ENCODE measurements at regions not wholly inside any gene's neighbourhood (a gene's known extent, or its start where the extent isn't known, plus 50 kb on each side); places are given as distances from the start of the nearest gene placed in this dataset.

- Mint-ChIP-seq H3K9me3 (peaks cover 9 to 17% of the 10 kb centered on the region in 2 donors), H3K36me3 (peaks cover 0 to 12% of the 10 kb centered on the region in 2 donors), H3K27ac (no peak overlapping the region)
- ATAC-seq (no peak), DNase-seq (ENCODE audit: low spot score in 2 of 2) (no peak)
Observed at GRCh38 chr15:81987628-81988027, 58.2 kb downstream of the MEX3B start.

GRCh38 chr15:81983497-81983896 lies 62.3 kb downstream of the MEX3B start:
- ATAC-seq (no peak), DNase-seq (ENCODE audit: low spot score in 2 of 2) (no peak)
- Mint-ChIP-seq H3K27ac (no peak overlapping the region), H3K9me3 (peaks cover 0 to 8% of the 10 kb centered on the region in 2 donors), H3K36me3 (no peaks in the 10 kb centered on the region)

- Mint-ChIP-seq H3K27ac (no peak overlapping the region), H3K9me3 (peaks cover 0 to 8% of the 10 kb centered on the region in 2 donors), H3K36me3 (peaks cover 0 to 4% of the 10 kb centered on the region in 2 donors)
- ATAC-seq (no peak), DNase-seq (ENCODE audit: low spot score in 2 of 2) (no peak)
Observed at GRCh38 chr15:81982808-81983207, 63.0 kb downstream of the MEX3B start.

- Mint-ChIP-seq H3K36me3 (peaks cover 0 to 6% of the 10 kb centered on the region in 2 donors), H3K9me3 (peaks cover 0 to 8% of the 10 kb centered on the region in 2 donors), H3K27ac (no peak overlapping the region)
- ATAC-seq (no peak), DNase-seq (ENCODE audit: low spot score in 2 of 2) (no peak)
Observed at GRCh38 chr15:81981908-81982307, 63.9 kb downstream of the MEX3B start.

GRCh38 chr15:81977464-81977863 lies 68.4 kb downstream of the MEX3B start:
- Mint-ChIP-seq H3K27ac (no peak overlapping the region), H3K9me3 (peaks cover 16 to 17% of the 10 kb centered on the region in 2 donors), H3K36me3 (peaks cover 6 to 12% of the 10 kb centered on the region in 2 donors)
- DNase-seq (ENCODE audit: low spot score in 2 of 2) = no peak
- no peak for ATAC-seq

GRCh38 chr15:81968691-81969090 lies 77.1 kb downstream of the MEX3B start:
- no peak overlapping the region for H3K27ac Mint-ChIP-seq
- peaks cover 0 to 6% of the 10 kb centered on the region in 2 donors for H3K36me3 Mint-ChIP-seq
- peaks cover 6 to 12% of the 10 kb centered on the region in 2 donors for H3K9me3 Mint-ChIP-seq
- ATAC-seq (no peak), DNase-seq (ENCODE audit: low spot score in 2 of 2) (no peak)

- no peaks in the 10 kb centered on the region for H3K36me3 Mint-ChIP-seq
- ATAC-seq = no peak
Observed at GRCh38 chr15:81966631-81967030, 79.2 kb downstream of the MEX3B start.

GRCh38 chr15:81962482-81962881 lies 83.3 kb downstream of the MEX3B start:
- no peak for ATAC-seq
- no peak for DNase-seq (ENCODE audit: low spot score in 2 of 2)
- no peaks in the 10 kb centered on the region for H3K36me3 Mint-ChIP-seq
- no peak overlapping the region for H3K27ac Mint-ChIP-seq
- no peaks in the 10 kb centered on the region for H3K9me3 Mint-ChIP-seq

More at GRCh38 chr15:81966631-81967030, 79.2 kb downstream of the MEX3B start:
- H3K27ac Mint-ChIP-seq = no peak overlapping the region
- no peaks in the 10 kb centered on the region for H3K9me3 Mint-ChIP-seq
- no peak for DNase-seq (ENCODE audit: low spot score in 2 of 2)

GRCh38 chr15:81959196-81959595 lies 86.6 kb downstream of the MEX3B start:
- ATAC-seq = no peak
- DNase-seq (ENCODE audit: low spot score in 2 of 2) = no peak
- H3K9me3 Mint-ChIP-seq = no peaks in the 10 kb centered on the region

GRCh38 chr15:81957698-81958097 lies 88.1 kb downstream of the MEX3B start:
- H3K27ac Mint-ChIP-seq = no peak overlapping the region
- no peaks in the 10 kb centered on the region for H3K9me3 Mint-ChIP-seq
- DNase-seq (ENCODE audit: low spot score in 2 of 2) (no peak), ATAC-seq (no peak)
- H3K36me3 Mint-ChIP-seq = no peaks in the 10 kb centered on the region

More at GRCh38 chr15:81959196-81959595, 86.6 kb downstream of the MEX3B start:
- H3K27ac Mint-ChIP-seq = no peak overlapping the region
- H3K36me3 Mint-ChIP-seq = no peaks in the 10 kb centered on the region

GRCh38 chr15:81955382-81956062 lies 90.3 kb downstream of the MEX3B start:
- ATAC-seq = no peak
- Mint-ChIP-seq H3K36me3 (no peaks in the 10 kb centered on the region), H3K27ac (no peak overlapping the region), H3K9me3 (no peaks in the 10 kb centered on the region)
- DNase-seq (ENCODE audit: low spot score in 2 of 2) = no peak

- H3K36me3 Mint-ChIP-seq = no peaks in the 10 kb centered on the region
- H3K9me3 Mint-ChIP-seq = no peaks in the 10 kb centered on the region
- no peak for ATAC-seq
- no peak overlapping the region for H3K27ac Mint-ChIP-seq
- DNase-seq (ENCODE audit: low spot score in 2 of 2) = no peak
Observed at GRCh38 chr15:81954158-81954783, 91.5 kb downstream of the MEX3B start.

GRCh38 chr15:81950841-81951414 lies 94.9 kb downstream of the MEX3B start:
- no peak overlapping the region for H3K27ac Mint-ChIP-seq
- H3K9me3 Mint-ChIP-seq = no peaks in the 10 kb centered on the region

GRCh38 chr15:81948751-81949150 lies 97.1 kb downstream of the MEX3B start:
- H3K36me3 Mint-ChIP-seq = no peaks in the 10 kb centered on the region
- H3K9me3 Mint-ChIP-seq = no peaks in the 10 kb centered on the region
- ATAC-seq = peak in 1 of 2 donors; percentile 56
- DNase-seq (ENCODE audit: low spot score in 2 of 2) = no peak
- no peak overlapping the region for H3K27ac Mint-ChIP-seq

More at GRCh38 chr15:81950841-81951414, 94.9 kb downstream of the MEX3B start:
- H3K36me3 Mint-ChIP-seq = no peaks in the 10 kb centered on the region
- DNase-seq (ENCODE audit: low spot score in 2 of 2) (no peak), ATAC-seq (no peak)

- H3K9me3 Mint-ChIP-seq = no peaks in the 10 kb centered on the region
- H3K27ac Mint-ChIP-seq = peak overlapping the region in 1 of 2 donors; percentile 8
- H3K36me3 Mint-ChIP-seq = no peaks in the 10 kb centered on the region
- DNase-seq (ENCODE audit: low spot score in 2 of 2) (no peak), ATAC-seq (no peak)
Observed at GRCh38 chr15:81948222-81948621, 97.6 kb downstream of the MEX3B start.

- no peaks in the 10 kb centered on the region for H3K9me3 Mint-ChIP-seq
- no peak for ATAC-seq
- H3K36me3 Mint-ChIP-seq = no peaks in the 10 kb centered on the region
- H3K27ac Mint-ChIP-seq = no peak overlapping the region
- DNase-seq (ENCODE audit: low spot score in 2 of 2) = no peak
Observed at GRCh38 chr15:81947548-81947947, 98.3 kb downstream of the MEX3B start.

- ATAC-seq (no peak), DNase-seq (ENCODE audit: low spot score in 2 of 2) (no peak)
- no peak overlapping the region for H3K27ac Mint-ChIP-seq
- peaks cover 0 to 3% of the 10 kb centered on the region in 2 donors for H3K36me3 Mint-ChIP-seq
- peaks cover 2 to 4% of the 10 kb centered on the region in 2 donors for H3K9me3 Mint-ChIP-seq
Observed at GRCh38 chr15:81945014-81945615, 100.7 kb downstream of the MEX3B start.
